HG03442 (cell line): ENCODE measurements at regions not wholly inside any gene's neighbourhood (a gene's known extent, or its start where the extent isn't known, plus 50 kb on each side); places are given as distances from the start of the nearest gene placed in this dataset.
"Not testable (repeated sequence)": the region's sequence is repeated elsewhere in the genome, so short reads cannot be mapped to it uniquely, and the experiment has no call there.

ENCODE experiments used
- ATAC-seq: cut with Tn5 transposase; IDR thresholded peaks from one replicate; pipeline ENCODE4 v1.9.1; 2021; ENCODE audit warnings: mild to moderate bottlenecking, moderate library complexity; ENCODE audit not compliant: unreplicated experiment

DNA sequence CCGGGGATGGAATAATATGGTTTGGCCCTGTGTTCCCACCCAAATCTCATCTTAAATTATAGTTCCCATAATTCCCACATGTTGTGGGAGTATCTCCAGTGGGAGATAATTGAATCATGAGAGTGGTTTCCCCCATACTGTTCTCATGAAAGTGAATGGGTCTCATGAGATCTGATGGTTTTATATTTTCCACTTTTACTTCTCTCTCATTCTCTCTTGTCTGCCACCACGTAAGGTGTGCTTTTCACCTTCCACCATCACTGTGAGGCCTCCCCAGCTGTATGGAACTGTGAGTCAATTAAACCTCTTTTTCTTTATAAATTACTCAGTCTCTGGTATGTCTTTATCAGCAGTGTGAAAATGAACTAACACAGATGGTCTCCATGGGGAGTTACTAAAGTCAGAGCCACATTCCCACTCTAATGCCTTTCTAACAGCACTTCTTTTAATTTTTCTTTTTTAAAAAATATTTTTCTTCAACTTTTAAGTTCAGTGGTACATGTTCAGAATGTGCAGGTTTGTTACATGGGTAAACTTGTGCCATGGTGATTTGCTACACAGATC is 306.6 kb downstream of the DTHD1 start:
- no peak for ATAC-seq

DNA sequence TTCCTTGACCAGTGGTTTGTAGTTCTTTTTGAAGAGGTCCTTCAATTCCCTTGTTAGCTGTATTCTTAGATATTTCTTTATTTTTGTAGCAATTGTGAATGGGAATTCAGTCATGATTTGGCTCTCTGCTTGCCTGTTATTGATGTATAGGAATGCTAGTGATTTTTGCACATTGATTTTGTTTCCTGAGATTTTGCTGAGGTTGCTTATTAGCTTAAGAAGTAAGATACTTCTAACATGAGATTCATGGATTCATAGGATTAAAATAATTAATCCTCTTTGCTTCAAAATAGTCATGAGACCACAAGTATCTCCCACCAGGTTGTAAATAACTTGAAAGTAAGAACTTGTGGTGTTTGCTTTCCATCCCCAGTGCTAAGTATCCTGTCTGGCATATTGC is 308.9 kb downstream of the DTHD1 start:
- no peak for ATAC-seq

DNA sequence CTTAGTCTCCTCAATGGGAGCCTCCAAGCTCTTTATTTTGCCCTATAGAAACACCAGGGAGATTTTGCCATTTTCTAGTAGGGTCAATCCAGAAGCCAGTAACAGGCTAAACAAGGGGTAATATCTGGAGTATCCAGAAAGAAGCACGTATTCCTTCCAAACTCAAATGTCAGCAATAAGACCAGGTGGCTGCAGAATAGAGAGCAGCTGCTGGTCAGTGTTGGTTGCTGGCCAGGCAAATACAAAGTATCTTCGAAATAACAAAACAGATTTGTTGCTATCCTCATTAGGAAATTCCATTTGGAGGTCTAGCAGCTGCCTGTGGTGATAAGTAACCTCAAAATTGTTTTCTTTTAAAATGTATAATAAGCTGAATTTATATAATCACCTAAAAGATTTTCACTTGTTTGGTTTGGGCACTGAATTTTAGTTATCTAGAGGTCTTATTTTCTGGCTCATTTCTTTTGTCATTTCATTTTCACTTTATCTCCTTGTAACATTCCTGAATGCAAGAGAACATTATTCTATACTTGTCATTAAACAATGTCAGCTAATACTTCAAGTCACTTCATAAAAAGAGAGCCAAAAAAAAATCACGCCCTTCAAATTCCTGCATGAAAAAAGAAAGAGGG is 320.6 kb downstream of the DTHD1 start:
- no peak for ATAC-seq

DNA sequence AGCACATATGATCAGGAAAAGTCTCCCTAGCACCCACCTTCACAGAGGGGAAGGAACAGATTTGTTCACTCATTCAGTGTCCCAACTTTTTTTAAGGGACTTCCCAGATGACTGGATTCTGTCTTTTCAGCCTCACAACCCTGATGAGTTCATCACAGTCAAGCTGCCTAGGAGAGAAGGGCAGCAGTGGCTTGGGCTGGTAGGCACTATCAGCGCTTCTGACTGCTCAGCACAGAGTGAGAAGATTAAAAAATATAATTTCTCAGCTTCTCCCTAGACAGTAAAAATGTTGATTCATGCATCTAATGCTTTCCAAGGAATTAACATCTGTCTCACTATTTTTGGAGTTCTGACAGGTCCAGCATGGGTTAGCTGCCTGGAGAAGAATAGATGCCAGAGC is 328.2 kb downstream of the DTHD1 start:
- ATAC-seq, result no peak

DNA sequence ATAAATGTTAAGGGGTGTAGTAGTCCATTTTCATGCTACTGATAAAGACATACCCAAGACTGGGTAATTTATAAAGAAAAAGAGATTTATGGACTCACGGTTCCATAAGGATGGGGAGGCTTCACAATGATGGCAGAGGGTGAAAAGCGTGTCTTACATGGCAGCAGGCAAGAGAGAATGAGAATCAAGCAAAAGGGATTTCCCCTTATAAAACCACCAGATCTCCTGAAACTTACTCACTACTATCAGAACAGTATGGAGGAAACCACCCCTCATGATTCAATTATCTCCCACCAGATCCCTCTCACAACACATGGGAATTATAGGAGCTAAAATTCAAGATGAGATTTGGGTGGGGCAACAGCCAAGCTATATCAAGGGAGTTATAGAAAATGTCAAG is 329.2 kb downstream of the DTHD1 start:
- no peak for ATAC-seq

DNA sequence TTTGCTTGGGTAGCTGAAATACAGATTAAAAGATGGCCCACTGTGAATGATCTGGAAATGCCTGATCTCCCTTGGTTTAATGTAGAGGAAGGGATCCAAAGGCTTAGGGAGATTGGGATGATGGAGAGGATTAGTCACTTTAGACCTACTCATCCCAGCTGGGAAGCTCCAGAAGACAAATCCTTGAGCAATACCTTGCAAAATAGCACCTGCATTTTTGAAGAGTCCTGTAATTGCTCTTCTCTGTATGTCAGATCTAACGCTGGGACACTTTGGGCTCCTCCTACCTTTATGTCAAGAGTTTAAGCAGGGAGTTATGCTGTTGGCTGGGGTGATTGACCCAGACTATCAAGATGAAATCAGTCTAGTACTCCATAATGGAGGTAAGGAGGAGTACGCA is 331.7 kb downstream of the DTHD1 start:
- ATAC-seq, result not testable (repeated sequence)

DNA sequence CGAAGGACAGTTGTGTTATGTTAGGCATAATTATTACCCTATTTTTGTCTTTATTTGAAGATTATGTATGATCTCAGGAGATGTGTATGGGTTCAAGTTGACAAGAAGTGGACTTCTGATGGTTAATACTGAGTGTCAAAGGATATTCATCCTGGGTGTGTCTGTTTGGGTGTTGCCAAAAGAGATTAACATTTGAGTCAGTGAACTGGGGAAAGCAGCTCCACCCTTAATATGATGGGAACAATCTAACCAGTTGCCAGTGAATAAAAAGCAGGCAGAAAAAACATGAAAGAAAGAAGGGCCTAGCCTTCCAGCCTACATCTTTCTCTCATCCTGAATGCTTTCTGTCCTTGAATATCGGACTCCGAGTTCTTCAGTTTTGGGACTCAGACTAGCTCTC is 332.6 kb downstream of the DTHD1 start:
- ATAC-seq, result no peak

DNA sequence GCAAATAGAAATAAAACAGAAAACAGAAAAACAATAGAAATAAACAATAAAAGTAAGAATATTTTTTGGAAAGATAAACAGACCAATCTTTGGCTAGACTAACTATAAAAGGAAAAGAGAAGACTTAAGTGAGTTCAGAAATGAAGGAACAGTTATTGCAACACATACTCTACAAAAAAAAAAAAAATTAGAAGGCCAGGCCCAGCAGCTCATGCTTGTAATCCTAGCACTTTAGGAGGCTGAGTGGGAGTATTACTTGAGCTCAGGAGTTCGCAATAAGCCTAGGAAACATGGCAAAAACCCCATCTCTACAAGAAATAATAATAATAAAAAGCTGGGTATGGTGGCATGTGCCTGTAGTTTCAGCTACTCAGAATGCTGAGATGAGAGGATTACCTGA is 336.7 kb downstream of the DTHD1 start:
- ATAC-seq, result no peak

DNA sequence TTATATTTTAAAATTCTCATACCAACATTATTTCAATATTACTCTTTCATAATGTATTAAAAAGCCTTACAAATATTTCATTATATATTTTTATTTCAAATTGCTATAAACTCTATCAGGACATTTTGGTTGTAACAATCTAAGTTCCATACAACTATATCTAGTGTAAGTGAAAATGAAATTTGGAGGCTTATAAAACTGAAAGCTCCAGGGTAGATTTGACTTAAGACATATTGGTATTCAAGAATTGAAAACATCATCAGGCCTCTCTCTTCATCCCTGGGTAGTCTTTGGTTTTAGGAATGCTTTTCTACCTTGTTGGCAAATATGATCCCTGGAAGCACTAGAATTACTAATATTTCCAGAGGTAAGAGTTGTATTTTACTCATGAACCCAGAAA is 342.6 kb downstream of the DTHD1 start:
- ATAC-seq, result no peak

DNA sequence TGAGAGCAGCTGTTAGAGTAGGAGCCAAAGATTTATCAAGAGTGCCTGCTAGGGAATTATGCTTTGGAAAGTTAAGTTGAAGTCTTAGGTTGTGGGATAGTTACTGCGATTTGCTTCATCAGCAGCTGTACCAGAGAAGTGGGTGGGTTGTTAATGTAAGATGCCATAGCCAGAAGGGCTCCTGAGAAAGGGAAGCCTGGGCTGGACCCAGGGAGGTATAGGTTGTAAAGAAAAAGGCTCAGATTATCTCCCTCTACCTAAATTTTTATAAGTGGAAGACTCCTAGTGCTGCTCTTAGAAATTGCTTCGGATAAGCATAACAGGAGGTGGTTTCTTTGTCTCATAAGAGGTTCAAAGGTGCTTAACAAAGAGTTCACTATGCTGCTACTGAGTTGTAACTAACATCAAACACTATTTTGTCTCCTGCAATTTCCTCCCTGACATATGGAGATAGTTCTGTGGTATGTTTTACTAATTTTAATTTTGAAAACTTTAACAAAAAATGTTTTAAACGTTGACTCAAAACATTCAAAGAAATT is 356.9 kb downstream of the DTHD1 start:
- no peak for ATAC-seq

DNA sequence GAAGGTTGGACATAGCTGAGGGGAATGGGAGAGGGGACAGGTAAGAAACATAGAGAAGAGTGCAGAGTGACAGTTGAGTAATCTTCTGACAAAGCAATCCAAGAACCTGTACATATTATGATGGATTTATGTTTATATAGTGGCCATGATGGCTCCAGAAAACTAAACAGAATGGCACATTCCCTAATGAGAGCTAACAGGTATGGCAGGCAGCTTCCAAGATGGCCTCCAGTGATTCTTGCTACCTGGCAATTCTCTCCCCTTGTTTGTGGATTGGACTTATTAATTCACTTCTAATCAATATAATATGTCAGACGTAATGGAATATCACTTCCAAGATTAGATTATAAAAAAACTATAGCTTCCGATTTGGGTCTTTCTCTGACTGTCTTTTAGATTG is 359.5 kb downstream of the DTHD1 start:
- ATAC-seq, result no peak

DNA sequence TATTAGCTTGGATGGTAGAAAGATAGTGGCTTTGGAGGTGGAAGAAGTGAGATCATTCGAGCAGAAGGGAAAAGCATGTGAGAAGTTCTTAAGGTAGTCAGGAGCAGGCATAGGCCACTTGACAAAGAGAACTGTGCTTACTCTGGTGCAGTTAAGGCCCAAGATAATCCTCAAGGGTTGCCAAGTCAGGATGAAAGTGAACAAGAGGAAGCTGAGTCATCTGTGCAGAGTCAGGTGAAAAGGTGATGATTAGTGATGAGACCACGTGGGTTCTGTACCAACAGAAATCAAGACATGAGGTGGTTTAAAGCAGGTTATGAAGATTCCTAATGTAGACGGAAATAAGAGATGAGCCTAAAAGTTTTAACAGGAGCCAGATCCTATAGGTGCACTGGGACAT is 369.8 kb downstream of the DTHD1 start:
- peak; percentile 100 for ATAC-seq

DNA sequence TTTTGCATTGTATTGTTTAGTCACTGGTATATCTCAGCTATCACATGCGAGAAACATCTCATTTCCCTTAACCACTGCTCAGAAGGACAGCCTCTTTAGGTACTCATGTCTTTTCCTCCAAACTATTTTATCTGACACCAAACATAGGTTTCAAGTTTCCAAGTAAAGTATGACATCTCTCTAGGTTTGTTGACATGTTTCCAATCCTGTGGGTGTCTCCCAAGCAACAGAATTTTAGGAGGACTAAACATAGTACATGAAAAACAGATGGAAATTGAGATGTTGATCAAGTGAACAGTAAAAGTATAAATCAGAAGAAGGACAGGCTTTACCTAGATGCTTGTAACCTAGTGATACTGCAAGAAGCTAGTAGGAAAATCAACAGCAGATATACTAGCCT is 371.4 kb downstream of the DTHD1 start:
- ATAC-seq, result no peak

DNA sequence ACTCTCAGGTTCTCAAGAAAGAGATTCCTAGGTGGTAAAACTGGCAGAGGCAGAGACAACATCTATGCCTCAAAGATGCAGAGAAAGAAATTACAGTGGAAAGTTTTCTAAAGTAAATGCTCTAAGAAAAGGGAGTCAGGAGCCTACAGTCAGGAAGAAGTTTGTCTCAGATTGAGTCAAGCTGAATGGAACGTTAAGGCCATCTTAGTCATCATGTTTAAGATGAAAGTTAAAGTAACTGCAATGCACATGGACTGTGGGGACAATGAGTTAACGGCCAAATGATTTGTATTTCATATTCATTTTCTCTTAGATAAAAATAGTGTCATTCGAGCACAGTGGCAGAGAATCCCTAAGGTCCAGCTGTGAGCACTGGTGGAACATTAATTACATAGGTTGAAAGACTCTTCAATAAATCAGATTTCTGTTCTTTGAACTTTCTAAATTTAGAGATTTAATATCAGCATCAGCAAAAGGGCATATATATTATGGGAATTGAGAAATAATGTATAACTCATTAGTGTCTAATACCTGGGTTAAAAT is 384.6 kb downstream of the DTHD1 start:
- ATAC-seq, result peak; percentile 50

DNA sequence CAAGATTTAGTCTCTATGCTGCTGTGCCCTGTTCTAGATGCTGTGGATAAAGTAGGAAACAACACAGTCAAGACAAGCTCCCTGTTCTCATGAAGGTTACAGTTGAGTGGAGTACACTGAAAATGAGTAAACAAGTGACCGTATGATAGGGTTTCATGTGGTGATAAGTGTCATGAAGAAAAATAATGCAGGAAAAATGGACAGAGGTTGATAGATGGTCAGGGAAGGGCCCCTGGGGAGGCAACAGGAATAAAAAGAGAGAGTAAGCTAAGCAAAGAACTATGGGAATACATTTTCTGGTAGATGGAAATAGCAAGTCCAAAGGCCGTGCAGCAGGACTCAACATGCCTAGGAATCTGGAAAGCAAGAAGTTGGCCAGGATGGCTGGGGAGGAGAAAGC is 394.0 kb downstream of the DTHD1 start:
- no peak for ATAC-seq

DNA sequence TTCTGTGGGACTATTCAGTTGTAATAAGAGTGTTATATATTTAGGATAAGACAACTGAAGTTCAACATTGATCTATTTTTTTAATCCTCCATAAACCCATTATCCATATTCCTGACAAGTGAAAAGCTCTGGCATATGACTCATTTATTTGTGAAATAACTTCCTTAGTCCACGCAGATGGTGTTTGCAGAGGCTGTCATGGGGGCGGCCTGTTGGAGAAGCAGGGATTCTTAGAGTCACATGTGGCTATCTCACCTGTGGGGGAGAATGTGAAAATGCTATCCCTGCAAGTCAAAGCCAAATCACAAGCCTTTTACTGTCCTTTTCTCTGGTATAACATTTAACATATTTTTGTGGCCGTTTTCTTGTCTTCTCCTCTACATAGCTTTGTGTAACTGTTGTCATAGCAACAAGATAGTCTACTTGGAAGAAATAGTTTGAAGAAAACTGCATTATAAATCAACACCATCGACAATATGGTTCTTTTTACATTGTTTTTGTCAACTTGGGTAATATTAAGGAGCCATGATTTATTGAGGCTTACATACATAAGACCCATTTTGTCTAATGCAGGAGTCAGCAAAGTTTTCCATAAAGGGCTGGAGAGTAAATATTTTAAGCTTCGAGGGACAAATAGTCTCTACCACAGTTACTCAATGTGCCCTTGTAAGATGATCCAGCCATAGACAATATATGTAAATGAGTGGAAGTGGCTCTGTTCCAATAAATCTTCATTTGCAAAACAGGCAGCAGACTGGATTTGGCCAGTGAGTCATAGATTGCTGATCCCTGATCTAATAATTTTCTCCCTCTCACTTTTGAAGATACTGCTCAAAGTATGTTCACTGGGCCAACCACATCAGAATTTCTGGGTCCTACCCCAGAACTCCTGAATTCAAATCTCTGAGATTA is 395.0 kb downstream of the DTHD1 start:
- no peak for ATAC-seq

DNA sequence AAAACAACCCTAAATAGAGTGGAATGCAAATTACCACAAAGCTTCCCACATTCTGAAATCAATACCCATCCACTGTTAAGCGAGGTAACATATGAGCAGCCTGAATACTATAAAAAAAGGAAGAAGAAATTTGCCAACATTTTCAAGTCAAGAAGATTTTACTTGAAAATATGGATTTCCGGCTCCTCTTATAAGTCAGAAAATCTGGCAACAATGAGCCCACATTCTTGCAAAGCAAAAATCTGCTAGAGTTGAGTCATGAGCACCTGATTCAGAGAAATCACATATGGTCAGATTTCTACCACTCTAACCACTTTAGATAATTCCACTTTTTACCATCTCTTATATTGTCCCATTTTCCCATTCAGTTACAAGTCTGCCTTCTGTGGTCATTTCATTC is 395.7 kb downstream of the DTHD1 start:
- no peak for ATAC-seq

DNA sequence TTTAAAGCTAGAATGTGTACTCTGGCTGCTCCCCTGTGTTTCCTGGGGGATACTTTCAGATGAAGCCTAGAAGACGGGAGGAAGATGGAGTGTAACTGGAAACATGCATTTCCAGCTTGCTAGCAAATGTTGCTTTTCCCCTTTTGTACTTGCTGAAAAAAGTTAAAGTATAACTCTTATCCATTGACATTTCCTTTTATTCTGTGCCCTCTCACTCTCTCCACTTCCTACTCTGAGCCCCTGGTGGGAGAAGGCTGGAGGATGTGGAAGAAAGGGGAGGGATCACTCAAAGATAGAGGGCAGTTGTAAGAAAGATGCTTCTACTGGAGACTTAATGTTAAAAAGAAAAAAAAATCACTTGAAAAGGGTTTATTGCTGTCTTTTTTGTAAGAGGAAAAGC is 396.5 kb downstream of the DTHD1 start:
- no peak for ATAC-seq

DNA sequence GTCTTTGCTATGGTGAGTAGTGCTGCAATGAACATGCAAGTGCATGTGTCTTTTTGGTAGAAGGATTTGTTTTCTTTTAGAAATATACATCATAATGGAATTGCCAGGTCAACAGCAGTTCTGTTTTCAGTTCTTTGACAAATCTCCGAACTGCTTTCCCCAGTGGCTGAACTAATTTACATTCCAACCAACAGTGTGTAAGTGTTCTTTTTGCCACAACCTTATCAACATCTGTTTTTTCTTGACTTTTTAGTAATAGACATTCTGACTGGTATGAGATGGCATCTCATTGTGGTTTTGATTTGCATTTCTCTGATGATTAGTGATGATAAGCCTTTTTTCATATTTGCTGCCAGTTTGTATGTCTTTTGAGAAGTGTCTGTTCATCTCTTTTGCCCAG is 406.3 kb downstream of the DTHD1 start:
- no peak for ATAC-seq

DNA sequence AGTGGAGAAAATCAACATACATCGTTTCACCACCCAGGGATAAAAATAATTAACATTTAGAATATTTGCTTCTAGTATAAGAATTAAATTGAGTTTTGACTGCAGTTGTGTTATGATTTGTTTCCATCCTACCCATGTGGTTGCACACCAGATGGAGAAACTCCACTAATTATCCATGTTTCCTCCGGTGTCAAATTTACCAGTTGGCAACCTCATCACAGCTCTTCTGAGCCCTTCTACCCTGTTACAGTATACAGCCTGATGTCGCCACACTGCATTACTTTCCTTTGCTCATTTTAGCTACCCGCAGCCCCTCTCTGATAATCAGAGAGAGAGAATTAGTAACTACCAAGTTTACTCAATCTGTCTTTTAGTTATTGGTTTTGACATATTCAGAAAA is 411.2 kb downstream of the DTHD1 start:
- ATAC-seq, result no peak

DNA sequence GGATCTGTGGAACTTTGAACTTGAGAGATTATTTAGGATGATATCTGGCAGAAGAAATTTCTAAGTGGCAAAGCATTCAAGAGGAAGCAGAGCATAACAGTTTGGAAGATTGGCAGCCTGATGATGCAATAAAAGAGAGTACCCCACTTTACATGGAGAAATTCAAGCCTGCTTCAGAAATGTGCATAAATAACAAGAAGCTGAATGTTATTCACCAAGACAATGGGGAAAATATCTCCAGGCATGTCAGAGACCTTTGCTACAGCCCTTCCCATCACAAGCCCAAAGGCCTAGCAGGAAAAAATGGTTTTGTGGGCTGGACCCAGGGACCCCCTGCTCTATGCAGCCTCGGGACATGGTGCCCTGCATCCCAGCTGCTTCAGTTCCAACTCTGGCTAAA is 420.8 kb downstream of the DTHD1 start:
- no peak for ATAC-seq

DNA sequence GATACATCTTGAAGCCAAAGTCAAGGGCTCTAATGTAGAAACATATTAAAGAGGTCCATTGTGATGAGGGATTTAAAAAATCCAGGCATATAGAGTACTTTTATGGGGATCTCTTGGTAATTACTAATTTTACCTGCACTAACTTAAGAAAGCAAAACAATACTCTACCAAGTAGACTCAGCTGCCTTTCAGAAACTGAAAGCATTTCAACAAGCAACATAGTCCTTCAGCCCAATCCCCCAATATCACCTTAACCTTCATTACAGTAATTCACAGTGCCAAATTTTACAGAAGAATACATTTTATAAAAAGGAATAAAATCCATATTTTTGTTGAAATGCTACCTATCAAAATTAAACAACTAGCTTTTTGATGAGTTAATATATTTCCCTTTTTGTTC is 422.9 kb downstream of the DTHD1 start:
- no peak for ATAC-seq
